ENCODE measurements at regions not wholly inside any gene's neighbourhood (a gene's known extent, or its start where the extent isn't known, plus 50 kb on each side); places are given as distances from the start of the nearest gene placed in this dataset.
"Not testable (repeated sequence)": the region's sequence is repeated elsewhere in the genome, so short reads cannot be mapped to it uniquely, and the experiment has no call there.

DNA sequence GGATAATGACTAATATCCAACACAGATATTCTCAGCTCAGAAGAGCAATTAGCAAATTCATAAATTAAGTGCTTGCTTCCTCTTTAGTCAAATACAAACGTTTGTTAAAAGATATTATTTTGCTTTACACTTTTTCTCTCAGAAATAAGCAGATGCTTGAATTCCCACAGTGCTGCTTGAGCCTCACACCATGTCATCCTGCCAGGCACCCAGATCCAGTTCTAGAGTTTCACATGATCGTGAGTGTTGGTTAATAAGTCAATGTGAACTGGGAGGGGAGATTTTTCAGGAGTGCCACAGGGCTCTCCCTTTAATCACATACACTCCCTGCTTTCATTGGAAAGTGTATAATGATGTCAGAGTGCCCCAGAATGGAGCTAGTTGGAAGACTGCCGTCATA lies 352.0 kb downstream of the OR4F29 start:
- DNase-seq (ENCODE audit: low spot score): not testable (repeated sequence)

DNA sequence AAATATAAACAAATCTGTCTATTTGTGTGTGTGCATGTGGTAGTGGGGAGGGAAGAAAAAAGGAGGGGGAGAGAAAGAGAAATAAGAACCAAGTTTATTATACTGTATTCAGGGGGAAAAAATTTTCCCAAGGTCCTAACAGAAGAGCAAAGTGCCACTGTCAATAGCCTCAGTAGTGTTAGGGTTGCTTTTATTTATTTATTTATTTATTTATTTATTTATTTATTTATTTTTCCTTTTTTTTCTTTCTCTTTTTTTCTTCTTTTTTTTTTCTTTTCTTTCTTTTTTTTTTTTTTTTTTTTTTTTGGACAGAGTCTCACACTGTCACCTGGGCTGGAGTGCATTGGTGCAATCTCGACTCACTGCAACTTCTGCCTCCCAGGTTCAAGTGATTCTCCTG lies 352.7 kb downstream of the OR4F29 start:
- DNase-seq (ENCODE audit: low spot score): not testable (repeated sequence)

GRCh38 chr1:91279-91678 lies 360.2 kb downstream of the OR4F29 start:
- not testable (repeated sequence) for DNase-seq (ENCODE audit: low spot score)

GRCh38 chr1:88110-88509 lies 363.4 kb downstream of the OR4F29 start:
- not testable (repeated sequence) for DNase-seq (ENCODE audit: low spot score)

GRCh38 chr1:79152-79551 lies 372.3 kb downstream of the OR4F29 start:
- DNase-seq (ENCODE audit: low spot score): not testable (repeated sequence)

GRCh38 chr1:65119-65518 lies 386.4 kb downstream of the OR4F29 start, which contains the start of gene OR4F5:
OR4F5 (plus strand) TSS chr1:65419.
- not testable (repeated sequence) for DNase-seq (ENCODE audit: low spot score)

GRCh38 chr1:56014-56531 lies 395.4 kb downstream of the OR4F29 start:
- not testable (repeated sequence) for DNase-seq (ENCODE audit: low spot score)

DNA sequence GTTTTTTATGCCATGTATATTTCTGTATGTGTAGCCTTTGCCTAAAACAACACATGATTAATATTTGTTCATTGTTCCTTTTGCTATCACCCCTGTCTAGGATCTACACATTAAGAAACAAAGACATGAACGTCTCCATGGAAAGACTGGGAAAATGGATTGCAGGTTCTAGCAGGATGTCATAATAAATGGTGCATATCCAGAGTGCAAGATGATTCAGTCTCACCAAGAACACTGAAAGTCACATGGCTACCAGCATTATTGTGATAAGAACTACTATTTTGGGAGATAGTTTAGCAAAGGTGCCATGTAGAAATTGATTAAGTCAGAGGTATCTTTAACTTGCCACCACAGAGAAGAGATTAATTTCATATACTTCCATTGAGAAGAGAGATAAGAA lies 398.3 kb downstream of the OR4F29 start:
- not testable (repeated sequence) for DNase-seq (ENCODE audit: low spot score)

- not testable (repeated sequence) for DNase-seq (ENCODE audit: low spot score)
These were observed 409.5 kb downstream of the OR4F29 start for GRCh38 chr1:41965-42466.

DNA sequence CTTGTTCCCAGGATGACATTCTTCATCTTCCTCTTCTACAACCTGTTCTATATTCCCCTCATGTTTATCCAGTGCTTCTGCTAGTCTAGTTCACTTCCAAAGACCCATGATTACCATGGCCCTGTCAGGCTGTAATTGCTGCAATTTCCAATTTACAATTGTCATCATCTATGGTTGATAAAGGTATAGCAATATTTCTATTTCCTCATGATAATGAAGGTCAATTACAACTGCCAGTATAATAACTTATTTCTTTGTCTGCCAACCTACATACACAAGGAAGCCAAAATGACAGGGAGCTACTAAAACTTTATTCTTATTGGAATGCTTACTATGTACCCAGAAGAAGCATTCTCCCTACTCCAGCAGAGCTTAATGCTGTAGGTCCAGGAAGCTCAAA lies 410.3 kb downstream of the OR4F29 start:
- not testable (repeated sequence) for DNase-seq (ENCODE audit: low spot score)

DNA sequence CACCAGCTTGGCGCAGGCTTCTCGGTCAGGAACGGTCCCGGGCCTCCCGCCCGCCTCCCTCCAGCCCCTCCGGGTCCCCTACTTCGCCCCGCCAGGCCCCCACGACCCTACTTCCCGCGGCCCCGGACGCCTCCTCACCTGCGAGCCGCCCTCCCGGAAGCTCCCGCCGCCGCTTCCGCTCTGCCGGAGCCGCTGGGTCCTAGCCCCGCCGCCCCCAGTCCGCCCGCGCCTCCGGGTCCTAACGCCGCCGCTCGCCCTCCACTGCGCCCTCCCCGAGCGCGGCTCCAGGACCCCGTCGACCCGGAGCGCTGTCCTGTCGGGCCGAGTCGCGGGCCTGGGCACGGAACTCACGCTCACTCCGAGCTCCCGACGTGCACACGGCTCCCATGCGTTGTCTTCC lies 422.3 kb downstream of the OR4F29 start:
- not testable (repeated sequence) for DNase-seq (ENCODE audit: low spot score)

DNA sequence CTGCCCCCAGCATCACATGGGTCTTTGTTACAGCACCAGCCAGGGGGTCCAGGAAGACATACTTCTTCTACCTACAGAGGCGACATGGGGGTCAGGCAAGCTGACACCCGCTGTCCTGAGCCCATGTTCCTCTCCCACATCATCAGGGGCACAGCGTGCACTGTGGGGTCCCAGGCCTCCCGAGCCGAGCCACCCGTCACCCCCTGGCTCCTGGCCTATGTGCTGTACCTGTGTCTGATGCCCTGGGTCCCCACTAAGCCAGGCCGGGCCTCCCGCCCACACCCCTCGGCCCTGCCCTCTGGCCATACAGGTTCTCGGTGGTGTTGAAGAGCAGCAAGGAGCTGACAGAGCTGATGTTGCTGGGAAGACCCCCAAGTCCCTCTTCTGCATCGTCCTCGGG lies 434.2 kb downstream of the OR4F29 start:
- DNase-seq (ENCODE audit: low spot score): not testable (repeated sequence)

GRCh38 chr1:16025-16424 lies 435.5 kb downstream of the OR4F29 start:
- not testable (repeated sequence) for DNase-seq (ENCODE audit: low spot score)

DNA sequence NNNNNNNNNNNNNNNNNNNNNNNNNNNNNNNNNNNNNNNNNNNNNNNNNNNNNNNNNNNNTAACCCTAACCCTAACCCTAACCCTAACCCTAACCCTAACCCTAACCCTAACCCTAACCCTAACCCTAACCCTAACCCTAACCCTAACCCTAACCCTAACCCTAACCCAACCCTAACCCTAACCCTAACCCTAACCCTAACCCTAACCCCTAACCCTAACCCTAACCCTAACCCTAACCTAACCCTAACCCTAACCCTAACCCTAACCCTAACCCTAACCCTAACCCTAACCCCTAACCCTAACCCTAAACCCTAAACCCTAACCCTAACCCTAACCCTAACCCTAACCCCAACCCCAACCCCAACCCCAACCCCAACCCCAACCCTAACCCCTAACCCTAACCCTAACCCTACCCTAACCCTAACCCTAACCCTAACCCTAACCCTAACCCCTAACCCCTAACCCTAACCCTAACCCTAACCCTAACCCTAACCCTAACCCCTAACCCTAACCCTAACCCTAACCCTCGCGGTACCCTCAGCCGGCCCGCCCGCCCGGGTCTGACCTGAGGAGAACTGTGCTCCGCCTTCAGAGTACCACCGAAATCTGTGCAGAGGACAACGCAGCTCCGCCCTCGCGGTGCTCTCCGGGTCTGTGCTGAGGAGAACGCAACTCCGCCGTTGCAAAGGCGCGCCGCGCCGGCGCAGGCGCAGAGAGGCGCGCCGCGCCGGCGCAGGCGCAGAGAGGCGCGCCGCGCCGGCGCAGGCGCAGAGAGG lies 441.3 kb downstream of the OR4F29 start:
- DNase-seq (ENCODE audit: low spot score): not testable (repeated sequence)
